K562 (cell line): ENCODE measurements at regions not wholly inside any gene's neighbourhood (a gene's known extent, or its start where the extent isn't known, plus 50 kb on each side); places are given as distances from the start of the nearest gene placed in this dataset.

Source experiments
- ASH1L ChIP-seq: fragments of 450-650 bp; IDR thresholded peaks from 2 replicates; pipeline ENCODE4 v1.6.1; 2018; ENCODE audit warnings: borderline replicate concordance, mild to moderate bottlenecking, low read depth; ENCODE audit not compliant: partially characterized antibody
- MCM5 ChIP-seq: fragments of 450-650 bp; IDR thresholded peaks from 2 replicates; pipeline ENCODE4 v1.6.1; 2016; ENCODE audit warnings: low read depth
- NFYB ChIP-seq: IDR thresholded peaks from 2 replicates; pipeline ENCODE4 v1.6.1; 2011; ENCODE audit warnings: mild to moderate bottlenecking, moderate library complexity; ENCODE audit not compliant: insufficient read length; ENCODE audit errors: extremely low read depth
- PHB ChIP-seq: fragments of 250-450 bp; sonication (Bioruptor Pico); IDR thresholded peaks from 2 replicates; pipeline ENCODE4 v1.5.0; 2021
- PRPF4 ChIP-seq: fragments of 200-400 bp; formaldehyde crosslinking; IDR thresholded peaks from one replicate; pipeline ENCODE4 v1.6.1; 2017; ENCODE audit warnings: low read length, low read depth, mild to moderate bottlenecking; ENCODE audit not compliant: insufficient read depth, poor library complexity, severe bottlenecking
- PTBP1 ChIP-seq: fragments of 200-400 bp; formaldehyde crosslinking; IDR thresholded peaks from 2 replicates; pipeline ENCODE4 v1.6.1; 2017; ENCODE audit warnings: low read depth, low read length
- WHSC1 ChIP-seq: IDR thresholded peaks from one replicate; pipeline ENCODE4 v1.6.1; 2012; ENCODE audit warnings: low read length, control low read depth, inconsistent platforms
- ZNF324 ChIP-seq: fragments of 250-450 bp; sonication (Bioruptor Pico); IDR thresholded peaks from 2 replicates; pipeline ENCODE4 v1.4.0; 2020; ENCODE audit warnings: mild to moderate bottlenecking
- ZNF407 ChIP-seq: fragments of 450-650 bp; IDR thresholded peaks from 2 replicates; pipeline ENCODE4 v1.6.1; 2016; ENCODE audit warnings: low read depth
- ZNF639 ChIP-seq, 2 experiments: fragments of 200-800 bp in 1 of 2; sonication (Bioruptor generic) in 1 of 2; sonication (generic) in 1 of 2; formaldehyde crosslinking in 1 of 2; IDR thresholded peaks in 1 of 2; conservative IDR thresholded peaks in 1 of 2; 2 replicates each; pipeline versions ENCODE4 v1.5.0 to v1.6.1; 2016 to 2020; ENCODE audit warnings: missing compliant biosample characterization in 1 of 2, missing genetic modification characterization in 1 of 2, missing genetic modification reagents in 1 of 2
- TF ChIP-seq, protein P1 (sequence below): fragments of 450-650 bp; formaldehyde crosslinking; IDR thresholded peaks from 2 replicates; pipeline ENCODE4 v1.4.0; 2020; ENCODE audit warnings: mild to moderate bottlenecking, moderate library complexity
- TF ChIP-seq, protein P2 (sequence below): fragments of 450-650 bp; IDR thresholded peaks from 2 replicates; pipeline ENCODE4 v1.6.1; 2017; ENCODE audit warnings: antibody characterized with exemption, mild to moderate bottlenecking

GRCh38 chr2:12448846-12449505, 267.8 kb upstream of the TRIB2 start (continued):
- TF ChIP-seq PTBP1, result no peak
- no peak for TF ChIP-seq ZNF407
- no peak for TF ChIP-seq PRPF4
- no peak for TF ChIP-seq ASH1L
- no peak for TF ChIP-seq ZNF324 (CRISPR knock-in tag)
- TF ChIP-seq PHB (CRISPR knock-in tag), result no peak
- TF ChIP-seq ZNF639 (CRISPR knock-in tag; conservative IDR thresholded peaks at IDR 0.05 in 1 of 2, IDR thresholded peaks at IDR 0.05 in 1 of 2), result no peak
- TF ChIP-seq, protein P1, sequence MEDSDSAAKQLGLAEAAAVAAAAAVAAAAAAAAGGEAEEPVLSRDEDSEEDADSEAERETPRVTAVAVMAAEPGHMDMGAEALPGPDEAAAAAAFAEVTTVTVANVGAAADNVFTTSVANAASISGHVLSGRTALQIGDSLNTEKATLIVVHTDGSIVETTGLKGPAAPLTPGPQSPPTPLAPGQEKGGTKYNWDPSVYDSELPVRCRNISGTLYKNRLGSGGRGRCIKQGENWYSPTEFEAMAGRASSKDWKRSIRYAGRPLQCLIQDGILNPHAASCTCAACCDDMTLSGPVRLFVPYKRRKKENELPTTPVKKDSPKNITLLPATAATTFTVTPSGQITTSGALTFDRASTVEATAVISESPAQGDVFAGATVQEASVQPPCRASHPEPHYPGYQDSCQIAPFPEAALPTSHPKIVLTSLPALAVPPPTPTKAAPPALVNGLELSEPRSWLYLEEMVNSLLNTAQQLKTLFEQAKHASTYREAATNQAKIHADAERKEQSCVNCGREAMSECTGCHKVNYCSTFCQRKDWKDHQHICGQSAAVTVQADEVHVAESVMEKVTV (CRISPR knock-in tag), result no peak
- no peak for TF ChIP-seq MCM5
- TF ChIP-seq, protein P2, sequence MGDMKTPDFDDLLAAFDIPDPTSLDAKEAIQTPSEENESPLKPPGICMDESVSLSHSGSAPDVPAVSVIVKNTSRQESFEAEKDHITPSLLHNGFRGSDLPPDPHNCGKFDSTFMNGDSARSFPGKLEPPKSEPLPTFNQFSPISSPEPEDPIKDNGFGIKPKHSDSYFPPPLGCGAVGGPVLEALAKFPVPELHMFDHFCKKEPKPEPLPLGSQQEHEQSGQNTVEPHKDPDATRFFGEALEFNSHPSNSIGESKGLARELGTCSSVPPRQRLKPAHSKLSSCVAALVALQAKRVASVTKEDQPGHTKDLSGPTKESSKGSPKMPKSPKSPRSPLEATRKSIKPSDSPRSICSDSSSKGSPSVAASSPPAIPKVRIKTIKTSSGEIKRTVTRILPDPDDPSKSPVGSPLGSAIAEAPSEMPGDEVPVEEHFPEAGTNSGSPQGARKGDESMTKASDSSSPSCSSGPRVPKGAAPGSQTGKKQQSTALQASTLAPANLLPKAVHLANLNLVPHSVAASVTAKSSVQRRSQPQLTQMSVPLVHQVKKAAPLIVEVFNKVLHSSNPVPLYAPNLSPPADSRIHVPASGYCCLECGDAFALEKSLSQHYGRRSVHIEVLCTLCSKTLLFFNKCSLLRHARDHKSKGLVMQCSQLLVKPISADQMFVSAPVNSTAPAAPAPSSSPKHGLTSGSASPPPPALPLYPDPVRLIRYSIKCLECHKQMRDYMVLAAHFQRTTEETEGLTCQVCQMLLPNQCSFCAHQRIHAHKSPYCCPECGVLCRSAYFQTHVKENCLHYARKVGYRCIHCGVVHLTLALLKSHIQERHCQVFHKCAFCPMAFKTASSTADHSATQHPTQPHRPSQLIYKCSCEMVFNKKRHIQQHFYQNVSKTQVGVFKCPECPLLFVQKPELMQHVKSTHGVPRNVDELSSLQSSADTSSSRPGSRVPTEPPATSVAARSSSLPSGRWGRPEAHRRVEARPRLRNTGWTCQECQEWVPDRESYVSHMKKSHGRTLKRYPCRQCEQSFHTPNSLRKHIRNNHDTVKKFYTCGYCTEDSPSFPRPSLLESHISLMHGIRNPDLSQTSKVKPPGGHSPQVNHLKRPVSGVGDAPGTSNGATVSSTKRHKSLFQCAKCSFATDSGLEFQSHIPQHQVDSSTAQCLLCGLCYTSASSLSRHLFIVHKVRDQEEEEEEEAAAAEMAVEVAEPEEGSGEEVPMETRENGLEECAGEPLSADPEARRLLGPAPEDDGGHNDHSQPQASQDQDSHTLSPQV, result 0 out of 2 replicates have a peak, but pooled peaks have one; percentile 59
- no peak for TF ChIP-seq NFYB
- TF ChIP-seq WHSC1, result no peak
